ENCODE measurements at regions not wholly inside any gene's neighbourhood (a gene's known extent, or its start where the extent isn't known, plus 50 kb on each side); places are given as distances from the start of the nearest gene placed in this dataset.

DNA sequence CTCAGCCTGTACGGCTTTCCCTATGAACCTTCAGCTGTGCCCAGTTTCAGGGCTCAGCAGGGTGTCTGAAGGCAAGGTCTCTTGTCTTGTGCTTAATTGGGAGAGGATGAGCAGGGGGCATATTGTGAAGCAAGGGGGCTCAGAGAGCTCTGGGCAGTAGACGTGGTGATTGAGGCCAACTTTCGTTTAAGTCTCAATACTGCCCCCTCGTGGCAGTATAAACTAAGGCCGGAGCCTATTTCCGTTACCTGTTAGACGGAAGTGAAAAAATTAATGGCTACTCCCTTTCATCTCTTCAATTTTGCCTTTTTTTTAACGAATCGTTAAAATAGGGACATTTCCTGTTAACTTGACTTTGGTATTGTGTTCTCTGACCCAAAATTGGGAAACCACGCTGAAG, 193.4 kb downstream of the TDRD15 start:
- WGBS, 2 experiments (ENCODE audit: extremely low coverage in 2 of 2, insufficient read length in 1 of 2), result no CpG with 5 or more reads among the region's 10 CpGs
- no peak overlapping the region for H3K27ac ChIP-seq (ENCODE audit: insufficient read depth, low read length)
- H3K9ac ChIP-seq (ENCODE audit: low read depth, low read length), result no peak overlapping the region
- H2BK5ac ChIP-seq (ENCODE audit: low read depth, low read length, poor library complexity, severe bottlenecking), result no peak overlapping the region
- no peak overlapping the region for H2AK9ac ChIP-seq (replicated peaks; ENCODE audit: low read depth, low read length, poor library complexity)
- no peak overlapping the region for H2AK5ac ChIP-seq (ENCODE audit: low read depth, low read length)
- DNase-seq (peak; percentile 8), ATAC-seq (ENCODE audit: low read depth) (no peak)
- ChIA-PET POLR2A (ENCODE audit: unreplicated experiment) (no interaction called here), CTCF (interaction anchor here (0.6 to 1.0 kb wide), 7 partner anchors 11 to 143 kb away, joined by 3 to 5 read pairs (median 3); no protein-coding TSS in a partner anchor)
- dilution Hi-C loops (cut with HindIII; ENCODE audit: low sequenced_read_pairs, unreplicated experiment) (no loop called here), in situ Hi-C loops (cut with MboI; ENCODE audit: low sequenced_read_pairs) (no loop called here), intact Hi-C loops (cut with micrococcal nuclease) (loop anchor here (10.0 kb wide), 2 partner anchors 142 to 272 kb away; partner anchors contain the start of gene APOB)
- no peak overlapping the region for H3K56ac ChIP-seq (ENCODE audit: extremely low read depth, insufficient read depth, low read length)
- no TSS peak for BruUV-seq (replicated peaks)
- H3K9me1 ChIP-seq (ENCODE audit: insufficient read depth, low read length), result no peaks in the 10 kb centered on the region
- H3K4me3 ChIP-seq (ENCODE audit: insufficient read depth, low read depth, low read length), result no peak overlapping the region
- TF ChIP-seq SMC3 (IDR thresholded peaks at IDR 0.05; ENCODE audit: low read depth, low read length), result peak; percentile 17; the same call in 1 of the 2 replicates
- no peak for TF ChIP-seq CHD1 (IDR thresholded peaks at IDR 0.05; ENCODE audit: low read depth, low read length)
- TF ChIP-seq, protein P1, sequence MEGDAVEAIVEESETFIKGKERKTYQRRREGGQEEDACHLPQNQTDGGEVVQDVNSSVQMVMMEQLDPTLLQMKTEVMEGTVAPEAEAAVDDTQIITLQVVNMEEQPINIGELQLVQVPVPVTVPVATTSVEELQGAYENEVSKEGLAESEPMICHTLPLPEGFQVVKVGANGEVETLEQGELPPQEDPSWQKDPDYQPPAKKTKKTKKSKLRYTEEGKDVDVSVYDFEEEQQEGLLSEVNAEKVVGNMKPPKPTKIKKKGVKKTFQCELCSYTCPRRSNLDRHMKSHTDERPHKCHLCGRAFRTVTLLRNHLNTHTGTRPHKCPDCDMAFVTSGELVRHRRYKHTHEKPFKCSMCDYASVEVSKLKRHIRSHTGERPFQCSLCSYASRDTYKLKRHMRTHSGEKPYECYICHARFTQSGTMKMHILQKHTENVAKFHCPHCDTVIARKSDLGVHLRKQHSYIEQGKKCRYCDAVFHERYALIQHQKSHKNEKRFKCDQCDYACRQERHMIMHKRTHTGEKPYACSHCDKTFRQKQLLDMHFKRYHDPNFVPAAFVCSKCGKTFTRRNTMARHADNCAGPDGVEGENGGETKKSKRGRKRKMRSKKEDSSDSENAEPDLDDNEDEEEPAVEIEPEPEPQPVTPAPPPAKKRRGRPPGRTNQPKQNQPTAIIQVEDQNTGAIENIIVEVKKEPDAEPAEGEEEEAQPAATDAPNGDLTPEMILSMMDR (conservative IDR thresholded peaks at IDR 0.05; ENCODE audit: low read depth, low read length), result peak; percentile 28; the same call in 1 of the 2 replicates
- no peak for TF ChIP-seq RFX5 (IDR thresholded peaks at IDR 0.05; ENCODE audit: low read depth, low read length)
- peak; percentile 12; the same call in 1 of the 2 replicates for TF ChIP-seq RAD21 (IDR thresholded peaks at IDR 0.05; ENCODE audit: low read length)
- TF ChIP-seq MXI1 (IDR thresholded peaks at IDR 0.05; ENCODE audit: borderline replicate concordance, low read depth, low read length), result no peak
- H3K4me2 ChIP-seq (ENCODE audit: low read depth, low read length), result no peak overlapping the region
- H3K18ac ChIP-seq (ENCODE audit: low read depth, low read length), result no peak overlapping the region
- no peak overlapping the region for H4K8ac ChIP-seq (ENCODE audit: low read depth in 2 of 2, low read length in 2 of 2)
- no peaks in the 10 kb centered on the region for H3K79me1 ChIP-seq (ENCODE audit: low read depth in 1 of 2, low read length in 2 of 2)
- H3K14ac ChIP-seq (replicated peaks; ENCODE audit: low read depth, low read length), result no peak overlapping the region
- H4K91ac ChIP-seq (ENCODE audit: insufficient read depth, low read depth, low read length), result no peak overlapping the region
- H4K20me1 ChIP-seq (ENCODE audit: insufficient read depth, low read length), result no peaks in the 10 kb centered on the region
- H2BK15ac ChIP-seq (ENCODE audit: low read depth, low read length), result no peak overlapping the region
- no peak overlapping the region for H4K5ac ChIP-seq (ENCODE audit: low read depth, low read length)
- H2AFZ ChIP-seq (replicated peaks; ENCODE audit: low read length, poor library complexity), result no peak overlapping the region
- no peak overlapping the region for H3K4ac ChIP-seq (ENCODE audit: low read depth, low read length)
- H3K36me3 ChIP-seq (ENCODE audit: control insufficient read depth, insufficient read depth, low read length), result no peaks in the 10 kb centered on the region
- H2BK20ac ChIP-seq (ENCODE audit: low read depth, low read length), result no peak overlapping the region
- H3K9me3 ChIP-seq (ENCODE audit: control insufficient read depth, insufficient read depth, low read length), result no peaks in the 10 kb centered on the region; the same call in 1 of the 2 replicates
- no peak overlapping the region for H3K23ac ChIP-seq (ENCODE audit: low read depth, low read length)
- H3K4me1 ChIP-seq (ENCODE audit: control insufficient read depth, insufficient read depth, low read length), result no peaks in the 10 kb centered on the region
- H3K27me3 ChIP-seq (ENCODE audit: control insufficient read depth, insufficient read depth, low read length), result no peaks in the 10 kb centered on the region
- H2BK120ac ChIP-seq (ENCODE audit: low read depth, low read length), result no peak overlapping the region

Data from IMR-90 (cell line).